IMR-90 (cell line): ENCODE measurements at regions not wholly inside any gene's neighbourhood (a gene's known extent, or its start where the extent isn't known, plus 50 kb on each side); places are given as distances from the start of the nearest gene placed in this dataset.

Source experiments
- ATAC-seq: fragments of 200-7000 bp; cut with Tn5 transposase; 2 replicates; pipeline ENCODE4 v1.9.1; 2020; ENCODE audit warnings: low read depth, mild to moderate bottlenecking, moderate library complexity
- BruUV-seq: library from RNA; stranded (reverse); fragments of 400-500 nt; replicated peaks from 2 replicates; lab custom pipeline; 2021; lab: Mats Ljungman, UMichigan
- CTCF ChIA-PET: fragments of 300-600 bp; formaldehyde crosslinking; extraction: SDS; loops from one replicate; lab custom pipeline; 2021; ENCODE audit warnings: antibody characterized with exemption; lab: Yijun Ruan, JAX
- POLR2A ChIA-PET: fragments of 300-600 bp; sonication (Branson Sonifier 250); formaldehyde crosslinking; loops from one replicate; lab custom pipeline; 2022; ENCODE audit warnings: antibody characterized with exemption; ENCODE audit not compliant: unreplicated experiment; lab: Charles Lee
- DNase-seq: peaks from one replicate; pipeline ENCODE4 v3.0.0; 2013
- H2AFZ ChIP-seq: replicated peaks from 2 replicates; pipeline ENCODE3; 2013; ENCODE audit warnings: low read length, mild to moderate bottlenecking; ENCODE audit not compliant: poor library complexity
- H2AK5ac ChIP-seq: 2 replicates; pipeline ENCODE4 v1.6.1; 2013; ENCODE audit warnings: low read depth, low read length, inconsistent platforms
- H2AK9ac ChIP-seq: replicated peaks from 2 replicates; pipeline ENCODE3; 2013; ENCODE audit warnings: mild to moderate bottlenecking, low read depth, low read length, moderate library complexity; ENCODE audit not compliant: poor library complexity
- H2BK120ac ChIP-seq: 2 replicates; pipeline ENCODE4 v1.6.1; 2013; ENCODE audit warnings: low read depth, low read length, inconsistent platforms
- H2BK15ac ChIP-seq: 3 replicates; pipeline ENCODE4 v1.6.1; 2013; ENCODE audit warnings: low read depth, low read length, inconsistent platforms
- H2BK20ac ChIP-seq: 2 replicates; pipeline ENCODE4 v1.6.1; 2013; ENCODE audit warnings: low read depth, mild to moderate bottlenecking, inconsistent platforms, low read length, moderate library complexity
- H2BK5ac ChIP-seq: 2 replicates; pipeline ENCODE4 v1.6.1; 2013; ENCODE audit warnings: mild to moderate bottlenecking, low read depth, low read length, inconsistent platforms; ENCODE audit not compliant: poor library complexity, severe bottlenecking
- H3K14ac ChIP-seq: replicated peaks from 2 replicates; pipeline ENCODE4 v1.6.1; 2013; ENCODE audit warnings: low read depth, low read length, inconsistent platforms
- H3K18ac ChIP-seq: 2 replicates; pipeline ENCODE4 v1.6.1; 2013; ENCODE audit warnings: low read depth, low read length, control low read depth
- H3K23ac ChIP-seq: 2 replicates; pipeline ENCODE4 v1.6.1; 2013; ENCODE audit warnings: low read depth, low read length, inconsistent platforms
- H3K27ac ChIP-seq: 2 replicates; pipeline ENCODE4 v1.5.1; 2013; ENCODE audit warnings: mild to moderate bottlenecking, control low read depth, low read length; ENCODE audit not compliant: insufficient read depth
- H3K27me3 ChIP-seq: 2 replicates; pipeline ENCODE4 v1.6.1; 2013; ENCODE audit warnings: low read length; ENCODE audit not compliant: control insufficient read depth, insufficient read depth
- H3K36me3 ChIP-seq: 2 replicates; pipeline ENCODE4 v1.6.1; 2013; ENCODE audit warnings: low read length, mixed read lengths; ENCODE audit not compliant: control insufficient read depth, insufficient read depth
- H3K4ac ChIP-seq: 2 replicates; pipeline ENCODE4 v1.6.1; 2013; ENCODE audit warnings: low read depth, low read length, inconsistent platforms
- H3K4me1 ChIP-seq: 2 replicates; pipeline ENCODE4 v1.6.1; 2013; ENCODE audit warnings: low read length, mixed read lengths; ENCODE audit not compliant: control insufficient read depth, insufficient read depth
- H3K4me2 ChIP-seq: 2 replicates; pipeline ENCODE4 v1.6.1; 2013; ENCODE audit warnings: low read depth, mild to moderate bottlenecking, control low read depth, low read length, moderate library complexity
- H3K4me3 ChIP-seq: 2 replicates; pipeline ENCODE4 v1.5.1; 2013; ENCODE audit warnings: low read depth, mild to moderate bottlenecking, control low read depth, low read length, moderate library complexity; ENCODE audit not compliant: insufficient read depth
- H3K56ac ChIP-seq: 2 replicates; pipeline ENCODE4 v1.6.1; 2013; ENCODE audit warnings: low read length, inconsistent platforms; ENCODE audit not compliant: insufficient read depth; ENCODE audit errors: extremely low read depth
- H3K79me1 ChIP-seq, 2 experiments: 2 replicates each; pipeline ENCODE4 v1.6.1; 2013; ENCODE audit warnings: low read length in 2 of 2, inconsistent platforms in 1 of 2, low read depth in 1 of 2
- H3K9ac ChIP-seq: 2 replicates; pipeline ENCODE4 v1.6.1; 2013; ENCODE audit warnings: low read depth, low read length, control low read depth
- H3K9me1 ChIP-seq: 2 replicates; pipeline ENCODE4 v1.6.1; 2013; ENCODE audit warnings: low read length, inconsistent platforms; ENCODE audit not compliant: insufficient read depth
- H3K9me3 ChIP-seq: 2 replicates; pipeline ENCODE4 v1.6.1; 2013; ENCODE audit warnings: low read length; ENCODE audit not compliant: control insufficient read depth, insufficient read depth
- H4K20me1 ChIP-seq: 2 replicates; pipeline ENCODE4 v1.6.1; 2013; ENCODE audit warnings: low read length, inconsistent platforms; ENCODE audit not compliant: insufficient read depth
- H4K5ac ChIP-seq: 2 replicates; pipeline ENCODE4 v1.6.1; 2013; ENCODE audit warnings: mild to moderate bottlenecking, low read depth, low read length, control low read depth
- H4K8ac ChIP-seq, 2 experiments: 2 replicates each; pipeline ENCODE4 v1.6.1; 2013; ENCODE audit warnings: low read depth in 2 of 2, low read length in 2 of 2, control low read depth in 1 of 2, inconsistent platforms in 1 of 2
- H4K91ac ChIP-seq: 2 replicates; pipeline ENCODE4 v1.6.1; 2013; ENCODE audit warnings: low read depth, low read length, inconsistent platforms; ENCODE audit not compliant: insufficient read depth
- POLR2A ChIP-seq: IDR thresholded peaks from 2 replicates; pipeline ENCODE4 v1.6.1; 2012; ENCODE audit warnings: mild to moderate bottlenecking, low read depth, low read length
- WGBS, 2 experiments: methylation state at CpG; one replicate each; pipeline versions ENCODE4 v1.1.5 to v1.1.7; 2013; ENCODE audit warnings: missing lambda C conversion rate in 2 of 2; ENCODE audit not compliant: insufficient read length in 1 of 2; ENCODE audit errors: extremely low coverage in 2 of 2; 5-methylcytosine and 5-hydroxymethylcytosine counted together
- dilution Hi-C: fragments of 300-500 bp; cut with HindIII; formaldehyde crosslinking; loops from one replicate; pipeline ENCODE4 v1.14.3; 2018; ENCODE audit warnings: low sequenced_read_pairs; ENCODE audit not compliant: unreplicated experiment
- in situ Hi-C: fragments of 300-500 bp; cut with MboI; formaldehyde crosslinking; loops from 3 replicates; pipeline ENCODE4 v1.14.3; 2019; ENCODE audit warnings: low sequenced_read_pairs, inconsistent platforms, mixed read lengths
- intact Hi-C: fragments of 100-400 bp; cut with micrococcal nuclease; formaldehyde crosslinking; loops from 2 replicates; pipeline ENCODE4 v1.10.0; 2022

DNA sequence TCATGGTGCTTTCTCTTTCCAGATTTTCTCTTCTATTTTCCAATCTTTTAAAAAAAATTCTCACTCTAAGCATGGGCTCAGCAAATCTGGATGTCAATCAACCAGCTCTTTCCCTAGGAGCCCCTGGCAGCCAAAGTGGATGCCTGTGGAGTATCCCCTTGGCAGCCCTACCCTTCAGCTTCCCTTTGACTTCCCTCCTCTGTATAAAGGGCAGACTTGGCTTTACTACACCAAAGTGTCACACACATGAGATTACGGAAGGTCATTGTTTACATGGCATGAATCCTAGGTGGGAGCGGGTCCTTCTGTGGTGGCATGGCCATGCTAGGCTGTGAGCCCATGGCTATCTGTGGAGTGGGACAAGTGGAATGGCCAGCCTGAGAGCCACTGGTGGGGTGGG lies 379.9 kb downstream of the GABRB3 start:
- DNase-seq, result no peak
- Histone ChIP-seq H3K18ac (no peak overlapping the region), H3K23ac (no peak overlapping the region), H3K56ac (no peak overlapping the region), H3K36me3 (no peaks in the 10 kb centered on the region), H3K9me1 (no peaks in the 10 kb centered on the region), H2BK120ac (no peak overlapping the region), H3K27me3 (no peaks in the 10 kb centered on the region), H2AK9ac (no peak overlapping the region), H2AFZ (no peak overlapping the region), H3K4me3 (no peak overlapping the region), H4K91ac (no peak overlapping the region), H3K4me1 (no peaks in the 10 kb centered on the region), H3K79me1 (no peaks in the 10 kb centered on the region), H3K9ac (no peak overlapping the region), H3K27ac (no peak overlapping the region), H3K4me2 (no peak overlapping the region), H4K20me1 (no peaks in the 10 kb centered on the region), H4K5ac (no peak overlapping the region), H2AK5ac (no peak overlapping the region), H4K8ac (no peak overlapping the region), H2BK20ac (no peak overlapping the region), H3K9me3 (peaks cover 28% of the 10 kb centered on the region), H3K14ac (no peak overlapping the region), H2BK5ac (no peak overlapping the region), H2BK15ac (no peak overlapping the region), H3K4ac (no peak overlapping the region)
- intact Hi-C loops, result no loop called here
- CTCF ChIA-PET, result interaction anchor here (0.8 kb wide), 1 partner anchor 21 kb away, joined by 3 read pairs; no protein-coding TSS in a partner anchor
- BruUV-seq, result no TSS peak
- WGBS, 2 experiments, result no CpG with 5 or more reads among the region's 2 CpGs
- TF ChIP-seq POLR2A, result no peak
- POLR2A ChIA-PET, result no interaction called here
- ATAC-seq, result no peak
- in situ Hi-C loops, result no loop called here
- dilution Hi-C loops, result no loop called here
